ENCODE measurements at regions not wholly inside any gene's neighbourhood (a gene's known extent, or its start where the extent isn't known, plus 50 kb on each side); places are given as distances from the start of the nearest gene placed in this dataset.

DNA sequence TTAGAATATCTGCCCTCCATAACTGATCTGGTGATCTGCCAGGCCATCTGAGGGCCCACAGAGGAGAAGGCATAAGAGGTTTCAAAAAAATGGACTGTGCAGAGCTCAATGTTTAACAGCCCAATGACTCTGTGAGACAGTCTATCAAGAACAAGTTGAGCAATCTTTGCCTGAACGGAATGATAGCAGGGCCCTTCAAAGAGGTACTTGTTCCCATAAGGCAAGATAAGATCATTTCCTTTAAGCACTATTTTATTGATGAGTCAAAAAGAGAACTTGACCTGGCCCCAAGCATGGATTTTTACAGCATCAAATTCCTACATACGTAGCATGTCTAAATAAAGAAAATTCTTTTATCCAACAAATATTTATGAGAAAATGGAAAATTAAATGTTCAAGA is 182.8 kb downstream of the IDS start:
- Histone ChIP-seq H2AFZ (ENCODE audit: low read length, unreplicated experiment) (no peak overlapping the region), H3K79me2 (ENCODE audit: control insufficient read depth, insufficient read depth, low read length, unreplicated experiment) (no peaks in the 10 kb centered on the region), H3K36me3 (ENCODE audit: insufficient read depth, low read length) (no peaks in the 10 kb centered on the region), H3K27me3 (ENCODE audit: insufficient read depth, low read length) (no peaks in the 10 kb centered on the region), H3K4me1 (ENCODE audit: control insufficient read depth, insufficient read depth, low read length, unreplicated experiment) (no peaks in the 10 kb centered on the region), H3K27ac (ENCODE audit: low read depth, low read length) (no peak overlapping the region), H3K4me3 (ENCODE audit: low read depth, low read length) (no peak overlapping the region)

DNA sequence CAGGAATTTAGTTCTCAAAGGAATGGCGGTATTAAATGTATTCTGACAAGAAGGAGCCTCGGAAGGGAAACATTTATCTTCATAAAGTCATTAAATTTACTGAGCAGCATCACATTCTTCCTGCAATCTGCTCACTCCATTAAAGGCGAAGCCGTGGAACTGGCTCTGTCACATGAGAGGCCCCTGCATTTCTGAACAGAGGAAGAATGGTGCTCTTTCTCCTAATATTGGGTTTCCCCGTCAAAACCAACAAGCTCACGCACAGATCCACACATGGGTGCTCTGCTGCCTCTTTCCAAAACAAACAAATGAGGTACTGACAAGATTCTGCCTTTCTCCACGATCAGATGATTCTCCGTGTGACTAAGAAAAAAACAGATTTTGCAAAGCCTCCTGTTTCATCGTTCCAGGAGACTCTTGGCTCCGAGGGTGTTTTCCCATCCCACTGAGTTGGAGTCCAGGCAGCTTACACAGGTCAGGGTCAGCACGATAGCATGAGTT is 191.2 kb downstream of the IDS start:
- Histone ChIP-seq H3K36me3 (ENCODE audit: insufficient read depth, low read length) (no peaks in the 10 kb centered on the region), H3K4me1 (ENCODE audit: control insufficient read depth, insufficient read depth, low read length, unreplicated experiment) (no peaks in the 10 kb centered on the region), H3K27ac (ENCODE audit: low read depth, low read length) (peak overlapping the region; percentile 68), H3K79me2 (ENCODE audit: control insufficient read depth, insufficient read depth, low read length, unreplicated experiment) (no peaks in the 10 kb centered on the region), H3K4me3 (ENCODE audit: low read depth, low read length) (no peak overlapping the region), H2AFZ (ENCODE audit: low read length, unreplicated experiment) (no peak overlapping the region), H3K27me3 (ENCODE audit: insufficient read depth, low read length) (no peaks in the 10 kb centered on the region)

DNA sequence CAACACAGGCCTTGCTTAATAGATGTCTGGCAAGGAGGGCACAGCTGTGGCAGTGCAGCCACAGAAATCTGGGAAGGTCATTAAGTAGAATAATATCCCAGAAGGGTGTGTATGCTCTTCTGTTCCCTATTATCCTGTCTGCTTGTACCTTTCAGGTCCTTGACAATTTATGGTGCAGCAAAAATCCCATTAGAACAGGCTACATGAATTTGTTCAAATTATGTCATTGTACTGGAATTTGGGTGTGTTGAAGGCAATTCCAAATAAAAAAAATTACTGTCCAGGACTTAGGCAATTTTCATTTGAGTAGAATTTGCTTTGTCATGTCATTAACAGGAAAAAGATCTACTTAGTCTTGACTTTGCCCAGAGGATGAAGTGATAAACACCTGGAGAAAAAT is 192.1 kb downstream of the IDS start:
- no peaks in the 10 kb centered on the region for H3K4me1 ChIP-seq (ENCODE audit: control insufficient read depth, insufficient read depth, low read length, unreplicated experiment)
- no peaks in the 10 kb centered on the region for H3K79me2 ChIP-seq (ENCODE audit: control insufficient read depth, insufficient read depth, low read length, unreplicated experiment)
- no peaks in the 10 kb centered on the region for H3K36me3 ChIP-seq (ENCODE audit: insufficient read depth, low read length)
- H3K27ac ChIP-seq (ENCODE audit: low read depth, low read length), result peak overlapping the region; percentile 68; the same call in 1 of the 2 replicates
- no peak overlapping the region for H3K4me3 ChIP-seq (ENCODE audit: low read depth, low read length)
- H3K27me3 ChIP-seq (ENCODE audit: insufficient read depth, low read length), result no peaks in the 10 kb centered on the region
- H2AFZ ChIP-seq (ENCODE audit: low read length, unreplicated experiment), result no peak overlapping the region

GRCh38 chrX:149312097-149312496 is 193.0 kb downstream of the IDS start:
- no peaks in the 10 kb centered on the region for H3K79me2 ChIP-seq (ENCODE audit: control insufficient read depth, insufficient read depth, low read length, unreplicated experiment)
- H3K4me3 ChIP-seq (ENCODE audit: low read depth, low read length), result no peak overlapping the region
- H3K4me1 ChIP-seq (ENCODE audit: control insufficient read depth, insufficient read depth, low read length, unreplicated experiment), result no peaks in the 10 kb centered on the region
- no peaks in the 10 kb centered on the region for H3K36me3 ChIP-seq (ENCODE audit: insufficient read depth, low read length)
- no peaks in the 10 kb centered on the region for H3K27me3 ChIP-seq (ENCODE audit: insufficient read depth, low read length)
- no peak overlapping the region for H3K27ac ChIP-seq (ENCODE audit: low read depth, low read length)
- H2AFZ ChIP-seq (ENCODE audit: low read length, unreplicated experiment), result no peak overlapping the region

DNA sequence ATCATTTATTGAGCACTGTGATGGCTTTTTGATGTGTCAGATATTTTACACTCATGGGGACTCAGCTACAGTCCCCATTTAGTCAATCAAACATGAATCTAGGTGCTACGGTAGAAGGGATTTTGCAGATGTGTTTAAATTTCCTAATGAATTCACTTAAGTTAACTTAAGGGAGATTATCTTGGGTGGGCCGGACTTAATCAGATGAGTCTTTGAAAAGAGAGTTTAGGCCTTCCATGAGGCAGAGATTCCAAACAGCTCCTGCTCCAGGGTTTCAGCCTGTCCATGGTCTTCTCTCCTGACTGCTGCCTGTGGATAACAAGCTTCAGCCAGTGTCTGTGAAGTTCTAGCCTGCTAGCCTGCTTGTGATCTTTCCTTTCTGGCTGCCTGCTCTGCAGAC is 202.4 kb downstream of the IDS start:
- H2AFZ ChIP-seq (ENCODE audit: low read length, unreplicated experiment), result no peak overlapping the region
- no peak overlapping the region for H3K4me3 ChIP-seq (ENCODE audit: low read depth, low read length)
- no peaks in the 10 kb centered on the region for H3K36me3 ChIP-seq (ENCODE audit: insufficient read depth, low read length)
- no peak overlapping the region for H3K27ac ChIP-seq (ENCODE audit: low read depth, low read length)
- H3K4me1 ChIP-seq (ENCODE audit: control insufficient read depth, insufficient read depth, low read length, unreplicated experiment), result no peaks in the 10 kb centered on the region
- H3K27me3 ChIP-seq (ENCODE audit: insufficient read depth, low read length), result no peaks in the 10 kb centered on the region
- no peaks in the 10 kb centered on the region for H3K79me2 ChIP-seq (ENCODE audit: control insufficient read depth, insufficient read depth, low read length, unreplicated experiment)

DNA sequence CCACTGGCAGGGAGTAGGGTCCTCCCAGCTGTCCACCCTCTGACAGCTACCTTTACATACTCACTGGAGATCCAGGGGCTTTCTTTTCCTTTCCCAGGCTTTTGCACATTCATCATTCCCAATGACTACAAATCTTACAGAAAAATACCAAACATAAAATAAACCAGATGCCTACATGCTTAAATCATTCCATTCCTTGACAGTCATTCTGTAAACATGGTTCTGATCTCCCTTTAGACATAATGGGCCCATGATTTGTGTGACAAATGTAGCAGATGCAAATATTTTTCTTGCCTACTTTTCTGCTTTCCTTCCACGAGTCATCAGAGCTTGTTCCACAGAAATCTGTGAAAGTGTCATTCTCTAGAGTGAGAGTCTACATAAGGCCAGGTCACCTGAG is 207.0 kb downstream of the IDS start:
- no peak overlapping the region for H3K27ac ChIP-seq (ENCODE audit: low read depth, low read length)
- no peak overlapping the region for H3K4me3 ChIP-seq (ENCODE audit: low read depth, low read length)
- no peak overlapping the region for H2AFZ ChIP-seq (ENCODE audit: low read length, unreplicated experiment)
- H3K27me3 ChIP-seq (ENCODE audit: insufficient read depth, low read length), result no peaks in the 10 kb centered on the region
- H3K36me3 ChIP-seq (ENCODE audit: insufficient read depth, low read length), result no peaks in the 10 kb centered on the region
- no peaks in the 10 kb centered on the region for H3K79me2 ChIP-seq (ENCODE audit: control insufficient read depth, insufficient read depth, low read length, unreplicated experiment)
- H3K4me1 ChIP-seq (ENCODE audit: control insufficient read depth, insufficient read depth, low read length, unreplicated experiment), result no peaks in the 10 kb centered on the region

GRCh38 chrX:149296092-149296491 is 209.0 kb downstream of the IDS start:
- Histone ChIP-seq H3K79me2 (ENCODE audit: control insufficient read depth, insufficient read depth, low read length, unreplicated experiment) (no peaks in the 10 kb centered on the region), H2AFZ (ENCODE audit: low read length, unreplicated experiment) (no peak overlapping the region), H3K27ac (ENCODE audit: low read depth, low read length) (no peak overlapping the region), H3K36me3 (ENCODE audit: insufficient read depth, low read length) (no peaks in the 10 kb centered on the region), H3K4me1 (ENCODE audit: control insufficient read depth, insufficient read depth, low read length, unreplicated experiment) (no peaks in the 10 kb centered on the region), H3K4me3 (ENCODE audit: low read depth, low read length) (no peak overlapping the region), H3K27me3 (ENCODE audit: insufficient read depth, low read length) (no peaks in the 10 kb centered on the region)

- Histone ChIP-seq H3K36me3 (ENCODE audit: insufficient read depth, low read length) (no peaks in the 10 kb centered on the region), H2AFZ (ENCODE audit: low read length, unreplicated experiment) (no peak overlapping the region), H3K79me2 (ENCODE audit: control insufficient read depth, insufficient read depth, low read length, unreplicated experiment) (no peaks in the 10 kb centered on the region), H3K27me3 (ENCODE audit: insufficient read depth, low read length) (no peaks in the 10 kb centered on the region), H3K4me3 (ENCODE audit: low read depth, low read length) (no peak overlapping the region), H3K27ac (ENCODE audit: low read depth, low read length) (no peak overlapping the region), H3K4me1 (ENCODE audit: control insufficient read depth, insufficient read depth, low read length, unreplicated experiment) (no peaks in the 10 kb centered on the region)
Observed at GRCh38 chrX:149286940-149287349, 218.2 kb downstream of the IDS start.

- no peaks in the 10 kb centered on the region for H3K27me3 ChIP-seq (ENCODE audit: insufficient read depth, low read length)
- H3K4me3 ChIP-seq (ENCODE audit: low read depth, low read length), result no peak overlapping the region
- no peak overlapping the region for H3K27ac ChIP-seq (ENCODE audit: low read depth, low read length)
- H3K4me1 ChIP-seq (ENCODE audit: control insufficient read depth, insufficient read depth, low read length, unreplicated experiment), result no peaks in the 10 kb centered on the region
- no peaks in the 10 kb centered on the region for H3K36me3 ChIP-seq (ENCODE audit: insufficient read depth, low read length)
- H2AFZ ChIP-seq (ENCODE audit: low read length, unreplicated experiment), result no peak overlapping the region
- no peaks in the 10 kb centered on the region for H3K79me2 ChIP-seq (ENCODE audit: control insufficient read depth, insufficient read depth, low read length, unreplicated experiment)
Observed at GRCh38 chrX:149284616-149285015, 220.5 kb downstream of the IDS start.

GRCh38 chrX:149283853-149284252 is 221.3 kb downstream of the IDS start:
- no peaks in the 10 kb centered on the region for H3K79me2 ChIP-seq (ENCODE audit: control insufficient read depth, insufficient read depth, low read length, unreplicated experiment)
- H3K27me3 ChIP-seq (ENCODE audit: insufficient read depth, low read length), result no peaks in the 10 kb centered on the region
- no peak overlapping the region for H3K4me3 ChIP-seq (ENCODE audit: low read depth, low read length)
- no peak overlapping the region for H3K27ac ChIP-seq (ENCODE audit: low read depth, low read length)
- no peaks in the 10 kb centered on the region for H3K36me3 ChIP-seq (ENCODE audit: insufficient read depth, low read length)
- no peaks in the 10 kb centered on the region for H3K4me1 ChIP-seq (ENCODE audit: control insufficient read depth, insufficient read depth, low read length, unreplicated experiment)
- H2AFZ ChIP-seq (ENCODE audit: low read length, unreplicated experiment), result no peak overlapping the region

- Histone ChIP-seq H3K79me2 (ENCODE audit: control insufficient read depth, insufficient read depth, low read length, unreplicated experiment) (no peaks in the 10 kb centered on the region), H3K4me1 (ENCODE audit: control insufficient read depth, insufficient read depth, low read length, unreplicated experiment) (no peaks in the 10 kb centered on the region), H3K27me3 (ENCODE audit: insufficient read depth, low read length) (no peaks in the 10 kb centered on the region), H3K4me3 (ENCODE audit: low read depth, low read length) (no peak overlapping the region), H3K27ac (ENCODE audit: low read depth, low read length) (no peak overlapping the region), H3K36me3 (ENCODE audit: insufficient read depth, low read length) (no peaks in the 10 kb centered on the region), H2AFZ (ENCODE audit: low read length, unreplicated experiment) (no peak overlapping the region)
Observed at GRCh38 chrX:149282909-149283308, 222.2 kb downstream of the IDS start.
